Liver (tissue), 8 donors: ENCODE measurements at regions not wholly inside any gene's neighbourhood (a gene's known extent, or its start where the extent isn't known, plus 50 kb on each side); places are given as distances from the start of the nearest gene placed in this dataset.

Experiments
- DNase-seq: peaks from one replicate; pipeline ENCODE4 v3.0.0-alpha.2; 2017; ENCODE audit warnings: low spot score
- H3K27ac ChIP-seq, 2 donors: one replicate each; pipeline ENCODE4 v1.7.0; 2013; ENCODE audit warnings: inconsistent platforms in 2 of 2, low read length in 2 of 2, control low read depth in 1 of 2, low read depth in 1 of 2, mild to moderate bottlenecking in 1 of 2
- H3K27me3 ChIP-seq, 4 donors: one replicate each; pipeline versions ENCODE4 v1.6.1 to v1.7.0; 2013; ENCODE audit warnings: low read length in 3 of 4, inconsistent platforms in 1 of 4, mild to moderate bottlenecking in 1 of 4, moderate library complexity in 1 of 4; ENCODE audit not compliant: control insufficient read depth in 4 of 4, insufficient read depth in 4 of 4
- H3K36me3 ChIP-seq, 4 donors: one replicate each; pipeline versions ENCODE4 v1.6.1 to v1.7.0; 2013; ENCODE audit warnings: low read length in 3 of 4, mild to moderate bottlenecking in 3 of 4, low read depth in 1 of 4, moderate library complexity in 1 of 4; ENCODE audit not compliant: control insufficient read depth in 4 of 4, insufficient read depth in 3 of 4
- H3K4me1 ChIP-seq, 4 donors: one replicate each; pipeline versions ENCODE4 v1.6.1 to v1.7.0; 2013; ENCODE audit warnings: low read length in 3 of 4, mild to moderate bottlenecking in 3 of 4, moderate library complexity in 1 of 4; ENCODE audit not compliant: control insufficient read depth in 4 of 4, insufficient read depth in 4 of 4
- H3K4me3 ChIP-seq, 3 donors: one replicate each; pipeline versions ENCODE4 v1.6.1 to v1.7.0; 2013; ENCODE audit warnings: low read length in 3 of 3, control low read depth in 1 of 3, low read depth in 1 of 3, mild to moderate bottlenecking in 1 of 3
- H3K9ac ChIP-seq, 2 donors: one replicate each; pipeline ENCODE4 v1.7.0; 2013; ENCODE audit warnings: low read length in 2 of 2, mild to moderate bottlenecking in 2 of 2, moderate library complexity in 2 of 2, control low read depth in 1 of 2, low read depth in 1 of 2
- H3K9me3 ChIP-seq, 4 donors: one replicate each; pipeline versions ENCODE4 v1.6.1 to v1.7.0; 2013; ENCODE audit warnings: low read length in 3 of 4; ENCODE audit not compliant: control insufficient read depth in 4 of 4
- ATF3 ChIP-seq: IDR thresholded peaks from 2 replicates; pipeline ENCODE4 v1.6.1; 2016; ENCODE audit warnings: antibody characterized with exemption
- CTCF ChIP-seq: fragments of 150-350 bp; IDR thresholded peaks from 2 replicates; pipeline ENCODE4 v1.5.1; 2017; ENCODE audit warnings: improper control_type of control experiment, low read depth, low read length; ENCODE audit not compliant: missing input control
- EGR1 ChIP-seq, 2 donors: IDR thresholded peaks; 2 replicates each; pipeline ENCODE4 v1.6.1; 2016 to 2018; ENCODE audit warnings: antibody characterized with exemption in 2 of 2, low read depth in 2 of 2
- FOXA1 ChIP-seq: IDR thresholded peaks from 2 replicates; pipeline ENCODE4 v1.6.1; 2016; ENCODE audit warnings: antibody characterized with exemption
- FOXA2 ChIP-seq: IDR thresholded peaks from 2 replicates; pipeline ENCODE4 v1.6.1; 2016; ENCODE audit warnings: antibody characterized with exemption
- GABPA ChIP-seq, 2 donors: IDR thresholded peaks in 1 of 2; conservative IDR thresholded peaks in 1 of 2; 2 replicates each; pipeline ENCODE4 v1.6.1; 2016; ENCODE audit warnings: antibody characterized with exemption in 2 of 2, mild to moderate bottlenecking in 1 of 2, moderate library complexity in 1 of 2
- HNF4G ChIP-seq: IDR thresholded peaks from 2 replicates; pipeline ENCODE4 v1.6.1; 2016; ENCODE audit warnings: antibody characterized with exemption
- JUND ChIP-seq, 2 donors: IDR thresholded peaks; 2 replicates each; pipeline ENCODE4 v1.6.1; 2016; ENCODE audit warnings: antibody characterized with exemption in 2 of 2
- MAX ChIP-seq: IDR thresholded peaks from 2 replicates; pipeline ENCODE4 v1.6.1; 2016; ENCODE audit warnings: antibody characterized with exemption
- NR2F2 ChIP-seq: IDR thresholded peaks from 2 replicates; pipeline ENCODE4 v1.6.1; 2016; ENCODE audit warnings: antibody characterized with exemption
- RAD21 ChIP-seq, 2 donors: IDR thresholded peaks; 2 replicates each; pipeline ENCODE4 v1.6.1; 2016; ENCODE audit warnings: antibody characterized with exemption in 2 of 2, mild to moderate bottlenecking in 2 of 2
- REST ChIP-seq: IDR thresholded peaks from 2 replicates; pipeline ENCODE4 v1.6.1; 2016; ENCODE audit warnings: antibody characterized with exemption, mild to moderate bottlenecking
- RXRA ChIP-seq, 2 donors: IDR thresholded peaks; 2 replicates each; pipeline ENCODE4 v1.6.1; 2017 to 2018; ENCODE audit warnings: antibody characterized with exemption in 2 of 2, mild to moderate bottlenecking in 1 of 2
- SP1 ChIP-seq: IDR thresholded peaks from 2 replicates; pipeline ENCODE4 v1.6.1; 2018; ENCODE audit warnings: antibody characterized with exemption, mild to moderate bottlenecking
- YY1 ChIP-seq: IDR thresholded peaks from 2 replicates; pipeline ENCODE4 v1.6.1; 2016; ENCODE audit warnings: antibody characterized with exemption, mild to moderate bottlenecking
- WGBS: extraction: QIAGEN DNeasy Blood & Tissue Kit; methylation state at CpG from one replicate; pipeline ENCODE4 v1.1.7; 2013; 5-methylcytosine and 5-hydroxymethylcytosine counted together
- donor health status: healthy.
- donor health status: healthy.
- donor health status: healthy.
- donor health status: healthy.
- donor health status: healthy.

- 39% methylated on average over 2 of the region's 2 CpGs for WGBS
- DNase-seq: no peak
- Histone ChIP-seq H3K36me3 (no peaks in the 10 kb centered on the region), H3K9ac (no peak overlapping the region), H3K9me3 (no peaks in the 10 kb centered on the region), H3K4me3 (no peak overlapping the region), H3K4me1 (no peaks in the 10 kb centered on the region), H3K27me3 (peaks cover 0 to 10% (median 1%) of the 10 kb centered on the region in 4 donors), H3K27ac (no peak overlapping the region)
- TF ChIP-seq GABPA (IDR thresholded peaks at IDR 0.05 in 1 of 2, conservative IDR thresholded peaks at IDR 0.05 in 1 of 2) (no peak), RXRA (IDR thresholded peaks at IDR 0.05) (no peak), EGR1 (IDR thresholded peaks at IDR 0.05; ENCODE audit: low read depth in 2 of 2) (no peak)
These were observed 132.7 kb upstream of the EYA4 start for GRCh38 chr6:133108419-133108818.

- Histone ChIP-seq H3K4me3 (no peak overlapping the region), H3K9me3 (peaks cover 0 to 7% (median 0%) of the 10 kb centered on the region in 4 donors), H3K36me3 (no peaks in the 10 kb centered on the region), H3K27ac (no peak overlapping the region), H3K9ac (no peak overlapping the region), H3K4me1 (no peaks in the 10 kb centered on the region), H3K27me3 (peaks cover 0 to 5% (median 0%) of the 10 kb centered on the region in 4 donors)
- no peak for DNase-seq
- no peak for TF ChIP-seq MAX
- TF ChIP-seq GABPA (IDR thresholded peaks at IDR 0.05 in 1 of 2, conservative IDR thresholded peaks at IDR 0.05 in 1 of 2): no peak
- TF ChIP-seq HNF4G: no peak
- no peak for TF ChIP-seq REST
- TF ChIP-seq RAD21 (IDR thresholded peaks at IDR 0.05): no peak
- no peak for TF ChIP-seq NR2F2
- TF ChIP-seq FOXA2: no peak
- TF ChIP-seq FOXA1: no peak
- TF ChIP-seq RXRA (IDR thresholded peaks at IDR 0.05): no peak
- no peak for TF ChIP-seq CTCF
- no peak for TF ChIP-seq YY1
- no peak for TF ChIP-seq ATF3
- TF ChIP-seq SP1: no peak
- TF ChIP-seq EGR1 (IDR thresholded peaks at IDR 0.05; ENCODE audit: low read depth in 2 of 2): no peak
- TF ChIP-seq JUND (IDR thresholded peaks at IDR 0.05): no peak
- WGBS: 98% methylated on average over 1 of the region's 1 CpG
These were observed 126.2 kb upstream of the EYA4 start for GRCh38 chr6:133114973-133115372.
